ENCODE measurements at regions not wholly inside any gene's neighbourhood (a gene's known extent, or its start where the extent isn't known, plus 50 kb on each side); places are given as distances from the start of the nearest gene placed in this dataset.
"Not testable (repeated sequence)": the region's sequence is repeated elsewhere in the genome, so short reads cannot be mapped to it uniquely, and the experiment has no call there.

DNA sequence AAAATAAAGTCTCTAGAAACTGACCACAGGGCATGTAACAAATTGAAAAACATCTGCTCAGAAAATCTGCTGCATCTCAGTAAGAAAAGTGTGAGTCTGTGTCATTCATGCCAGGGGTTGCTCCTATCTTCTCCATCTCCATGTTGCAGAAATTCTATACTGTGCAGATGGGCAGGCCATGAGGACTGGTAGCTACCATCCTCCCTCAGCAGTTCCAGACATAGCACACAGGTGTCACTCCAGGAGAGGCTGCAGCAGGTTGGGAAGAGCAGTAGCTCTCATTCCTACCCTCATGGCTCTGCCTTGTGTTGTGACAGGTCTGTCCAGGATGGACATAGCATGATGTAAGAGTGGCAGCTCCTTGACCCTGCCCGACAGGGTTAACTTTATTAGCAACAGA lies 173.4 kb downstream of the NDUFS4 start:
- no peak for DNase-seq

DNA sequence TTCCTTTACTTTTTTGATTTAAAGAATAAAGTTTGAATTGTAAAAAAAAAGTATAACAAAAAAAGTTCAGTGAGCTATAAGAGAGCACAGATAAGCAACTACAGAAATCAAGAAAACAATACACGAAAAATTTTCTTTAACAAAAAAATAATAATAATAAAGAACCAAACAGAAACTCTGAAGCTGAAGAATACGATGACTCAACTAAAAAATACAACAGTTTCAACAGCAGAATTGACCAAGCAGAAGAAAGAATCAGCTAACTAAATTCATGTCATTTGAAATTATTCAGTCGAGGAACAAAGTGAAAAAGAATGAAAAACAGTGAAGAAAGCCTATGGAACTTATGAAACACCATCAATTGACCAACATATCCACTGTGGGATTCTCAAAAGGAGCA lies 177.7 kb downstream of the NDUFS4 start:
- DNase-seq, result no peak

DNA sequence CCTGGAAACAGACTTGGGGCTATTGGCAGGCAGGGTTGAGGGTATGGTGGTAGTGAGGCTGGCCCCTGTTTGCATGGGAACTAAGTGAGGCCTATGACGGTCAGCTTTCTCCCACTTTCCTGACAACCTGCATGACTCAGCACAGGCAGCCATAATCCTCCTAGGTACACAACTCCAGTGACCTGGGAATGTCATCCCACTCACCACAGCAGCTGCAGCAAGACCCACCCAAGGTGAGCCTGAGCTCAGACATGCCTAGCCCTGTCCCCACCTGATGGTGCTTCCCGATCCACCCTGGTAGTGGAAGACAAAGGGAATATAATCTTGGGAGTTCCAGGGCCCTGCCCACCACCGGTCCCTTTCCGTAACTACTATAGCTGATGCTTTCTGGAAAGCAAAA lies 178.7 kb downstream of the NDUFS4 start:
- no peak for DNase-seq

DNA sequence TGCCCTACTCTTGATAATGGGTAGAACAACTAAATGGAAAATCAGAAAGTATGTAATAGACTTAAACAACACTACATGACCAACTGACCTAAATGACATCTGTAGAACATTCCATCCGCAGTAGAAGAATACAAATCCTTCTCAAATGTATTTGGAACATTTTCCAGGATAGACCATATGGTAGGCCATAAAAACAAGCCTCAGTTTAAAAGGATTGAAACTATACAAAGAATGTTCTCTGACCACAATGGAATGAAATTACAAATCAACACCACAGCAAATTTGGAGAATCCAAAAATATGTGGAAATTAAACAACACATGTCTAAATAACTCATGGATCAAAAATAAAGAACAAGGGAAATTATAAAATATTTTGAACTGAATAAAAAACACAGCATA lies 189.2 kb downstream of the NDUFS4 start:
- DNase-seq, result no peak

DNA sequence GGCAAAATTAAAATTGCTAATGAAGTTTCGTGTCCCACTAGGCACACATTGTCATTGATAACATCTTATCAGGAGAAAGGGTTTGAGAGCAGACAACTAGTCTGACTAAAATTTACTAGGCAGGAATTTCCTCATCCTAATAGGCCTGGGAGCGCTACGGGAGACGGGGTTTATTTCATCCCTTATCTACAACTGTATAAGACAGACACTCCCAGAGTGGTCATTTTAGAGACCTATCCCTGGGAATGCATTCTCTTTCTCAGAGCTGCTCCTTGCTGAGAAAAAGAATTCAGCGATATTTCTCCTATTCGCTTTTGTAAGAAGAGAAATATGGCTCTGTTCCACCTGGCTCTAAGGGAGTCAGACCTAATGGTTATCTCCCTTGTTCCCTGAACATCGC lies 191.8 kb downstream of the NDUFS4 start:
- DNase-seq, result not testable (repeated sequence)

DNA sequence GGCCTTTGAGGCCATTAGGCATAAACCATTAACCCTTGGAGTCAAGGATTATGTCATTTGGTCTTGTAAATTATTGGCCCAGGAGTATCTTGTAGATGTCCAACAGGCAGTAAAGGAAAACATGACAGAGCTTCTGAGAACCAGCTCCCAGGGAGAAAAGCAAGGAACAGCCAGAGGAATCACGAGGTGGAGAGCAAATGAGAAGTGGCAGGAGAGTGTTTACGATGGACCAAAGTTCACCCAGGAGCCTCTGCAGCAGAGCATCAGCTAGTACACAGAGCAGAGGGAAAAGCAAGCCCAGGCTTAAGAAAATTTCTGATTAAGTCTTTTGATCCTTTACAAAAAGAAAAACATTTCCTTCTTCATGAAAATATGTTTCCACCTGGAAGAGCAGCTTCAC lies 206.2 kb downstream of the NDUFS4 start:
- no peak for DNase-seq

DNA sequence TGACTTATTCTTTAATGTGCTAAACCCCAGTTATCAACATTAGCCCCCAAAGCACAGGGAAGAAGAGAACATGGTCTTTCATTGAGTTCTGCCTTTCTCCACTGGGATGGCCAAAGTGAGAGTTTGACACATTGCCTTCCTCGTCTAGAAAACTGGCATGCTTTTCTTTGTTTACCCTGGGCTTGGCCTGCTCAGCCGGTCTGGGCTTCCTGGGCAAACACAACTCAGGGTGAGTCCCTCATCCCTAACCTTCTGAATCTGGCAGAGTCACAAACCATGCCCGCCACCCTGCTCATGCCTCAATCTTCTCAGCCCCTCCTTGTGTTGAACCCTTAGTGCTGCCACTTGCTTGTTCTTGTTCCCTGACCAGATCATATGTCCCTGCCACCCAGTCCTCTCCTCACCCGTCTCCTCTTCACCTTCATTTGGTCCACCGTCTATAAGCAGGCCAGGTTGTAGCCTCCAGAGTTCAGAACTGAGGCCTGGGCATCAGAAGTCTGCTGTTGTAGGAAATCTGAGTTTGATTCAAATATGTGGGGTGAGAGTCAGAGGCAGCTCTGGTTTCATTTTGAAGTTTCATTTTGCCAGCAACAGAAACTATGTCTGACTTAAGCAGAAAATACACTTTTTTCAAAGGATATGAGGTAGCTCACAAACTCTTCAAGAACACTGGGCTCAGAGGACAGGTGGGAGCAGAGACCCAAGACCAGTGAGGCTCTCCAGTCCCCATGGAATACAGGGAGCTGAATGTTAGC lies 217.6 kb downstream of the NDUFS4 start:
- DNase-seq, result no peak

DNA sequence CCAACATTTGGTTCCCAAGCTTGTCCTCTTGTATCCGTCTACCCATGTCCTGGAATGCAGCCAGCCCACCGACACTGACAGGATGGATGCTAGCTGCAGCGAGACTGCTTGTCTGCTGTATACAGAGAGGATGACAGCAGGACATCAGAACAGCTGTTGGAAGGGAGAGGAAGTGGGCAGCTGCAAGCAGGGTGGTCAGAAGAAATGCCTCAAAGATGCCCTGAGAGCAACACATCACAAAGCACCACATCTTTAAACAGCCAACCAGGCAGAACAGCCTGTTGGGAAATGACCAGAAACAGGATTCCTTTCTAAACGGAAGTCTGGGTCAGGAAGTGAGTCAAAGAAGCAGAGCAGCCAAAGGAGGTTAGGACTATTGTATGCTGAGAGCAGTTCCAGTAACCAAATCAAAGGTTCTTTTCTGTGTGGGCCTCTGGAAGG lies 219.1 kb downstream of the NDUFS4 start:
- peak; percentile 63 for DNase-seq

DNA sequence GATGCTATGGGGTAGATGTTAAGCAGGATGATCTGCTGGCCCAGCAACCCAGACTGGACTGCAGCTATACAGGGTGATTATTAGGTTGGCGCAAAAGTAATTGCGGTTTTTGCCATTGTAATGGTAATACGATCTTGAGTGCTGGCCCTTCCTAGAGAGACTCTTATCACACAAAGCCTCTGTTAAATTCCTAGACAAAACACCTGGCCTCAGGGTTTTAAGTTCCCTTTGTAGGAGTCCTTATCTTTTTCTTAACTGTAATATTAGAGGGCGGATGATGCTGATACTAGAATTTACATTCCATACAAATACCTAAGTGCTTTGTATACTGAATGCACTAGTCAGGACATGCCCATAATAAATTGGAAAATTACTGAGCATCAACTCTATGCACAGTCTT lies 222.2 kb downstream of the NDUFS4 start:
- no peak for DNase-seq

DNA sequence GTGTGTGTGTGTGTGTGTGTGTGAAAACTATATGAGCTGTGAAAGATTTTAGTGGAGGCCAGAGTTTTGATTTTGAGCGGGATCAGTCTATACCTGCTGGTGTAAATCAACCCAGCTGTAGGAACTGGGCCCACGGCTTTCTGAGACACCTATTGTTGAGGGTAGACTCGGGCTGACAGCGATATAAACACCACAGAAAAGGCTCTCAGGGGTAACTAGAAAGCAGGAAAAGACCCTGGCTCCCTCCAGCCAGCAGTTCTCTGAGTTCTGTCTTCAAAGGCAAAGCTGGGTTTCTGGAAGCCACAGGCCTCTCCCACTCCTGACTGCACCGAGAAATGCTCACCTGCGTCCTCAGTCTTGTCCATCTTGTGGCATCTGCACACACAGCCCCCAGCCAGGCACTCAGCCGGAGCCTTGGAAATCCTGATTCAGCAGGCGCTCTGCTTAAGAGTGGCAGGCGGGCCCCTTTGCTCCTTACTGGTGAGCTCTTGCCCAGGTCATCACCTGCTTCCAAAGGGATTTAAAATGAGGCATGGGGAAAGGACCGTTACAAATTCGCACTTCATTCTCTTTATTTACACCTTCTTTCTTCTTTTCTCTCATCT lies 223.3 kb downstream of the NDUFS4 start:
- no peak for DNase-seq

DNA sequence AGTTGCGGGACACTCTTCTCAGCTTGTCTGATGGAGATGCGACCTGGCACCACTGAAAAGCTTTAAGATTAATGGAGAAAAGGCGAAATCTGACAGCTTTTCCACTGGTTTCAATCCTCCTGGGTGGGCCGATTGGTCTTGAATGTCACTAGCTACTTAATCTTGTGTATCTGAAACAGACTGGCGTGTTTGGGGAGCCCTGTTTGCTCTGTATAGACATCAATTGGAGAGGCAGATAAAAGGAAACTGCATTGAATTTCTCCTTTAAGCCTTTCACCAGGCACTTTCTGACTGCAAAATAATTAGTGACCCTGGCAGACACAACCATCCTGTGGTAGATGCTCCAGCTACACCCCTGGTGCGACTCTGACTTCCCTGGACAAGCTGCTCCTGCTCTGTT lies 224.2 kb downstream of the NDUFS4 start:
- no peak for DNase-seq

DNA sequence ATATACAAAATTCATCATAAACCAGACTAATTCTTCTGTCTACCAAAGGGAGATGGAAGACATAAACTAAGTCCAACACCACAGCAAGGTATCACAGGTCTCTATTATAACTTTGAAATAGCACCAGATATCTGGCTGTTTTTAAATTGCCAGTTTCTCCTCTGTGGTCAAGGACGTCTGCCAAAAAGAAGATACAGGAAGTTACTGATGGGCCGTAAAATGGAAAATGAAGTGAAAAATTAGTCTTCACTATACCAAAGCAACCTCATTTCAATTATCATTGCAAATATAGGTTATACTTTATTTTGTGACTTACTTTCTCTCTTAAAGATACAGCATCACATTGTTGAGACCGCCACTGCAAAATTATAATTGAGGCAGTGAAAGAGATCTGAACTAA lies 225.5 kb downstream of the NDUFS4 start:
- no peak for DNase-seq

DNA sequence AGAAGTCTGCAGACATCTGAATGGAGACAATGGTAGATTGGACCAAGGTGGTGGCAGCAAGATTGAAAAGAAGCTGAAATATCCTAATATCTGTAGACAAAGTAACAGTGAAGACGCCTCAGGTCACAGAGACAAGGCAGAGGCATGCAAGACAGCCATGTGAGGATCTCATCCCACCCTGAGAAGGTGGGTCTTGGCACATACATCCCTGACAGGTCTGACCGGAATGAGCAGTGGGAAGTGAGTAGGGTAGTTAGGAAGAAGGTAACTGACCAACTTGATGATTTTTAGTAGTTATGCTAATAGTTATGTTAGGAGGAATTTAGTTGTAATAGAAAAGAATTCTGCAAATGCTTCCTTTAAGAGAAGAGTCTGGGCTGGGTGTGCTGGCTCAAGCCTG lies 229.6 kb downstream of the NDUFS4 start:
- no peak for DNase-seq

DNA sequence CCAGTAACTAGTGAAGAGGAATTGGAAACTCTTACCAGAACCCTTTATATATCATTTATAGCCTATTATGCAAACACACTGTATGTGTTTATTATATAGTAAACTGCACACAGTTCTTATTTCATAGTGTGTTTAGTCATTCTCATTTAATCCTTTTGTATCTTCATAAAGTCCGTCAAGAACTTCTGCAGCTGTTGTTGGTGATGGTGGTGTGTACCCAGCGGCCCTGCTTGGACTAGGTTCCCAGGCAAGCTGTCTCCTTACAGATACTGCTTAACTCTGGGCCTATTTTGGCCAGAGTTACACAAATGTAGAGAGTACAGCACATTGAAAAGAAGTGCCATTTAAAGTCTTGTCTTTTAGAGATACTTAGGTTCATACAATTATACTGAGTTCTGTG lies 231.9 kb downstream of the NDUFS4 start:
- DNase-seq, result no peak

DNA sequence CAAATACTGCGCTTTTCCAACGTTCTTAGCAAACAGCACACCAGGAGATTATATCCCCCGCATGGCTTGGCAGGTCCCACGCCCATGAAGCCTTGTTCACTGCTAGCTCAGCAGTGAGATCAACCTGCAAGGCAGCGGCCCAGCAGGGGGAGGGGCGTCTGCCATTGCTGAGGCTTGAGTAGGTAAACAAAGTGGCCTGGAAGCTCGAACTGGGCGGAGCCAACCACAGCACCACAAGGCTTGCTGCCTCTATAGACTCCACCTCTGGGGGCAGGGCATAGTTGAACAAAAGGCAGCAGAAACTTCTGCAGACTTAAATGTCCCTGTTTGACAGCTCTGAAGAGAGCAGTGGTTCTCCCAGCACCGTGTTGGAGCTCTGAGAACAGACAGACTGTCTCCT lies 239.2 kb downstream of the NDUFS4 start:
- not testable (repeated sequence) for DNase-seq

DNA sequence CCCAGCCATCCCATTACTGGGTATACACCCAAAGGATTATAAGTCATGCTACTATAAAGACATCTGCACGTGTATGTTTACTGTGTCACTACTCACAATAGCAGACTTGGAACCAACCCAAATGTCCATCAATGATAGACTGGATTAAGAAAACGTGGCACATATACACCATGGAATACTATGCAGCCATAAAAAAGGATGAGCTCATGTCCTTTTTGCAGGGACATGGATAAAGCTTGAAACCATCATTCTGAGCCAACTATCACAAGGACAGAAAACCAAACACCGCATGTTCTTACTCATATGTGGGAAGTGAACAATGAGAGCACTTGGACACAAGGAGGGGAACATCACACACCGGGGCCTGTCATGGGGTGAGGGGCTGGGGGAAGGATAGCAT lies 248.0 kb downstream of the NDUFS4 start:
- not testable (repeated sequence) for DNase-seq

DNA sequence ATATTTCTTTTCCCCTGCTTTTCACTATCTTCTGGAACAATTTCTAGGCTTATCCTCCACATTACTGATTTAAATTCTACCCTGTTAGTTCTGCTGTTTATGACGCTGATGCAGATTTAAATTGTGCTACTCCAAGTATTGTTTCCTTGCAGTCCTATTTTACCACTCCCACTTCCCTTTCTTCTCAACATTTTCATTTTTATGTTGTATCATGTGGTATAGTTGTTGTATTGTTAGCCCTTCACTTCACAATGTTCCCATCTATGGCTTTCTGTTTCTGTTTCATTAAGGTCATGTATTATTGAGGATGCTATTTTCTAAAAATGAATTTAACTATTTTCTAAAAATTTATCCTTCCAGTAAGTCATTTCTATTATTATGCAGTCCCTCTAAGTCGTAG lies 254.4 kb downstream of the NDUFS4 start:
- no peak for DNase-seq

DNA sequence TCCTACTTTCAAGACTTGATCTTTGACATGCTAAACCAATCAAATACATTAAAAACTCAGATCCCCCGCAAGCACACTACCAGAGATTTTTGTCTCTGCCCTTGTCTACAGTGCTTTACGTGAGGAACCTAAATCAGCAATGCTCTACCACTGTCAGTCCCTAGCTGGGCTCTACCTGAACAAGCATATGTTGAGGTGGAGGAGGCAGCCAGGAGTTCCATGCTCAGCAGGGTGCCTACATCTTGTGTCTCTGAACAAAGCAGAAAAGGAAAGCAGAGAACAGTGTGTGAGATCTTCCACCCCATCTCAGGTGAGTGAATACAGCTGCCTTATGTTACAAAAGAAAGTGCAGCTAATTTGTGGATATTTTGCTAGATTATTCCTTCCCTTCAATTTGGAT lies 255.0 kb downstream of the NDUFS4 start:
- no peak for DNase-seq

DNA sequence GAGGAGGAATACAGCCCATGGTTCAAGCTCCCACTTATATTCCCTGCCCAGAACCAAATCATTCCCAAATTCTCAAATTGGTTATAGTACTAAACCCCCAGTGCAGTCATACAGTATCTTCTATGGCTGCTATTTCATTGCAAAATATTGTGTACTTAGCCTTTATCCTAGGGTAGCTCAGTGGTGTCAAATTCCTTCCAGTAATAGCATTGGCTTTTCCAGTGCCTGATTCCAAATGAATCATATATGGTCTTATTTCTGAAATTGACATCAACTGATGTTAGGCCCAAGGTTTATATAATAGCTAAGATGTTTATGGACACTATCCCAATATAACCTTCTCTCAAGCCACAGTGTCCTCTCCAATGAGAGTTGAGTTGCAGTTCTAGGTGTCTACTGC lies 256.7 kb downstream of the NDUFS4 start:
- DNase-seq, result no peak

DNA sequence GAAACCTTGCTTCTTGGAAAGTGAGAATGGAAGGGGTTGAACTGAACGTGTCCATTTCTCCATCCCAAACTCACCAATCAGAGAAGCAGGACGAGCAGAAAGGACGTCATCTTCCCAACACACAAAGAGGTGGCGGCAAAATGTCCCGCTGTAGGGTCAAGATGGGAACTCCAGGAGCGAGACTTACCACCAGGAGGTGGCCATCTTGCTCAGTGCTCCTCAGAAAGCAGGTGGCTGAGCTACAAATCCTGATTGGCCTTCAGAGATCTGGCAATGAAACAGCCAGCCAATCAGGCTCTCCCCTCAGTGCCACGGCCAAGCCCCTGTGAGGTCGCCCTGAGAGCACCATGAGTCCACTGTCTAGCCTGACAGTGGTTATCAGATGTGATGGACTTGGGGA lies 259.0 kb downstream of the NDUFS4 start:
- DNase-seq, result no peak

DNA sequence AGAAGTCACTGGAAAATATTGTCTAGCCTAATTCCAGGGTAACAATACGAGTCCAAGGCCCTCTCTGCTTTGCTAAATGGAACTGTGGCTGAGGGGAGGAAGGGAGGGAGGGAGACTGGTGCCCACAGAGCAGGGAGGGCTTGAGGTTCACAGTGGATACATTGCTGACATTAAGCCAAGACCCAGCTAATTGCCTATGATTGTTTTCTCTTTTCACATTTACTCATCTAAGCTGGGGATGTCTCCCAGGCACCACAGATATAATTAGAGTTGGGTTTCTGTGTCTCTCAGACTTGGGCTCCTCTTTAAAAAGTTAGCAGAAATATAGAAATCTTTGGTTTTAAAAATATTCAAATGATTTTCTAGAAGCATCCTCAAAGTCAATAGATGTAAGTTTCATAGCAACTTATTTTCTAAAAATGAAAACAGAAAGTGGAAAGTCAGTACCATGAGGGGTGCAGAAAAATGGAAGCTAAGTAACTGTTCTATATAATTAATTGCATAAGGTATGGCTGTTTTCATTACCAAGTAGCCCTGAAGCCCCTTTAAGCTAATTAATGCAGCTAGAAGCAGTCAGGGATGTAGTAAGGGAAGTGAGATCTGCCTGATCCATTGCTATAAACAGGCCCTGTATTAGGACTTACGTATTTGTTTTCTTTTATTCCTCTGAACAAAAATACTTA lies 259.8 kb downstream of the NDUFS4 start:
- DNase-seq, result no peak

DNA sequence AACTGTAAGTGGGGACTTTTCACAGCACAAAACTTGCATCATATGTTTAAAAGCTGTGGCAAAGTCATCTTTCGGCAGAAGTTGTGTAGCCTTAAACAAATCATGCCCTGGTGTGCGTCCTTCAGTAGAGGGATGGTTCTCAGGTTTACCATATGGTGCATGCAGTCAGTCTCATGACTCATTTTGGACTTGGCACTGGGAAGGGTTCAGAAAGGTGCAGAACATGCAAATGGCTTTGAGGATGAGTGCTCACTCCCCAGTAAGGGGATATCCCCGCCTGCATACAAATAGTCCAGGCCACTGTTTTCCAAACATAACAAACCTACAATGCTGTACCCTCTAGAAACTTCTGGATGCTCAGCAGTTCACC lies 260.3 kb downstream of the NDUFS4 start:
- DNase-seq, result no peak

DNA sequence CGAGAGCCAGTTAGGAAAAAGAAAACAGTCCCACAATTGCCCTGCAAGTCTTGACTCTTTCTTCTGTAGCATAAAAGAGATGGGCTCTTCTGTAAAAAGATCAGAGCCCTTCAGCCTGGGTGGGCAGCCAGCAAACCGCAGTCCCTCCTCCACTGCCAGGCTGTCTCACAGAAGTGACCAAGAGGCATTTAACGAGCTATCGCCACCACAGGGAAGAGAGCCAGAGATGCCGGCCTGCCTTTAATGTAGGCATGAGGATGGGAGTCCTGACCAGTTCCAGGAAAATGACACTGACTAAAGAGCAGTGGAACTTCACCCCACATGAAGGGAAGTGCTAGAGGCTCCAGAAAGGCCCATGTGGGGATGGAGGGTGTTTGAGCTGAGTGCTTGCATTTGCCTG lies 264.6 kb downstream of the NDUFS4 start:
- no peak for DNase-seq

DNA sequence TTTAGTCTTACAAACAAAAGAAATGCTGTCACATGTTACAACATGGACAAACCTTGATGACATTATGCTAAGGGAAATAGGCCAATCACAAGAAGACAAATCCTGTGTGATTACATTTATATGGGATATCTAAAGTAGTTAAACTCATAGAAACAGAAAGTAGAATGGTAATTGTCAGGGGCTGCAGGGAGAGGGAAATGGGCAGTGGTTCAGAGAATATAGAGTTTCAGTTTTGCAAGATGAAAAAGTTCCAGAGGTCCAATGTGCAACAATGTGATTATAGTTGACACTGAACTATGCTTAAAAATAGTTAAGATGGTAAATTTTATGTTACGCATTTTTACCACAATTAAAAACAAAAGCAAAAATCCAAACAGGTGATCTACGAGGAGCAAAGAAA lies 265.5 kb downstream of the NDUFS4 start:
- no peak for DNase-seq

DNA sequence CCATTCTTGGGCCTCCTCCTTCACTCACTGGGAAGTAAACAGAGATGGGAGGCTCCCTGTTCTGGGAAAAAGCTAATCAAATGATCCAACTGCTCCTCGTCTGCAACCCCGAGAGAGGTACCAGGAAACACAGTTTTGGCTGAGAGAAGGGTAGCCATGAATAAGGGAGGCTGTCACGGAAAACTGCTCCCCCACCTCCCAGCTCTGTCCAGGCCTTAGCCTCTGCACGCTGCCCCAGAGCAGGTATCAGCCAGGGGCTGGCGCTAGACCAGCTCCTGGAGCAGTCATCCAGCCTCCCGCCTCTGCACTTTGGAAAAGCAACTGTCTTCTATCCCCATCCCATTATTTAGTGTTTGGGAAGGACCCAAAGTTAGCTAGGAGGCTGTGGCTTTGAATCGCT lies 266.1 kb downstream of the NDUFS4 start:
- no peak for DNase-seq
